Testis (tissue), 2 donors: ENCODE measurements at regions not wholly inside any gene's neighbourhood (a gene's known extent, or its start where the extent isn't known, plus 50 kb on each side); places are given as distances from the start of the nearest gene placed in this dataset.

Source experiments
- CTCF ChIP-seq, 3 experiments: fragments of 450-650 bp in 2 of 3; fragments of 200-600 bp in 1 of 3; sonication (generic) in 1 of 3; IDR thresholded peaks; one replicate each; pipeline ENCODE4 v1.5.1; 2016 to 2019; ENCODE audit warnings: antibody characterized with exemption in 3 of 3, mild to moderate bottlenecking in 2 of 3, moderate library complexity in 1 of 3
- POLR2A ChIP-seq: fragments of 450-650 bp; IDR thresholded peaks from one replicate; pipeline ENCODE4 v1.6.1; 2017; ENCODE audit warnings: antibody characterized with exemption, mild to moderate bottlenecking, moderate library complexity

GRCh38 chr20:29687438-29687837 is 1570.0 kb upstream of the DEFB115 start:
- TF ChIP-seq CTCF (IDR thresholded peaks at IDR 0.05) (no peak), POLR2A (no peak)
